ENCODE measurements at regions not wholly inside any gene's neighbourhood (a gene's known extent, or its start where the extent isn't known, plus 50 kb on each side); places are given as distances from the start of the nearest gene placed in this dataset.

DNA sequence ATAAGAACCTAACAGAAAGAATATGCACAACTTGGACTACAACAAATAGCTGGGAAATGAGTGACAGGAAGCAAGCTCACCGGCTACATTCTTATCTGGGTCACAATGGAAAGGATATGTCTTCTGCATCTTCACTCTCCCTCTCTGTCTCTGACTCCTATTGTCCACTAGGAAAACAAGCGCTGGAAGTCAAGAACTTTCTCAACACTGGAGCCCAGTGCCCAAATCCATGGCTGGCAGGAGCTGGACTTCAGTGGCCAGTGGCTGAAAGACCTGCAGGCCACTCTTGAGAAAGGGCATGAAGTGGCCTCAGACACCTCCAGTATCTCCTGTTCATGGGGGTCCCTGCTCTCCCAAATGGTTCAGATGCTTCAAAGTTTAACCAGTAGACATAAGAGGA is 62.0 kb downstream of the FAM50B start:
- Histone ChIP-seq H3K4me1 (ENCODE audit: control insufficient read depth in 1 of 2, insufficient read depth in 2 of 2, low read length in 2 of 2) (no peaks in the 10 kb centered on the region), H3K79me2 (ENCODE audit: insufficient read depth, low read length) (no peaks in the 10 kb centered on the region), H3K9ac (ENCODE audit: insufficient read depth, low read length, poor library complexity, severe bottlenecking) (no peak overlapping the region), H3K9me3 (replicated peaks in 1 of 2; ENCODE audit: control insufficient read depth in 1 of 2, insufficient read depth in 1 of 2, low read length in 2 of 2) (no peaks in the 10 kb centered on the region), H3K4me3 (replicated peaks in 1 of 3; ENCODE audit: low read depth in 2 of 3, low read length in 3 of 3) (no peak overlapping the region), H3K27ac (ENCODE audit: low read depth in 1 of 2, low read length in 2 of 2) (no peak overlapping the region), H3K27me3 (ENCODE audit: control insufficient read depth in 2 of 2, insufficient read depth in 2 of 2, low read length in 2 of 2) (no peaks in the 10 kb centered on the region), H2AFZ (ENCODE audit: insufficient read depth, low read depth, low read length, poor library complexity, severe bottlenecking) (no peak overlapping the region), H4K20me1 (ENCODE audit: insufficient read depth, low read length) (no peaks in the 10 kb centered on the region), H3K36me3 (replicated peaks in 1 of 2; ENCODE audit: control insufficient read depth in 1 of 2, insufficient read depth in 2 of 2, low read length in 2 of 2) (no peaks in the 10 kb centered on the region), H3K4me2 (replicated peaks; ENCODE audit: extremely low read depth, low read length, poor library complexity, severe bottlenecking) (no peak overlapping the region)
- Mint-ChIP-seq H3K9me3 (peaks cover 0 to 4% (median 0%) of the 10 kb centered on the region in 7 donors), H3K27me3 (ENCODE audit: low read depth in 3 of 3) (peaks cover 3 to 7% (median 7%) of the 10 kb centered on the region in 3 donors), H3K27ac (no peak overlapping the region), H3K4me1 (no peaks in the 10 kb centered on the region), H3K4me3 (no peak overlapping the region), H3K36me3 (no peaks in the 10 kb centered on the region)
- TF ChIP-seq CTCF (IDR thresholded peaks at IDR 0.05), result no peak
- WGBS (ENCODE audit: insufficient coverage), result no CpG with 5 or more reads among the region's 2 CpGs
- intact Hi-C loops (cut with micrococcal nuclease), result no loop called here
- no peak for DNase-seq

- no peak for TF ChIP-seq CTCF (IDR thresholded peaks at IDR 0.05)
- peak overlapping the region in 1 of 2 donors; percentile 8 for H3K4me3 Mint-ChIP-seq
- Histone ChIP-seq H2AFZ (ENCODE audit: insufficient read depth, low read depth, low read length, poor library complexity, severe bottlenecking) (no peak overlapping the region), H3K36me3 (replicated peaks in 1 of 2; ENCODE audit: control insufficient read depth in 1 of 2, insufficient read depth in 2 of 2, low read length in 2 of 2) (no peaks in the 10 kb centered on the region), H3K9ac (ENCODE audit: insufficient read depth, low read length, poor library complexity, severe bottlenecking) (no peak overlapping the region), H3K27me3 (ENCODE audit: control insufficient read depth in 2 of 2, insufficient read depth in 2 of 2, low read length in 2 of 2) (no peaks in the 10 kb centered on the region), H3K4me2 (replicated peaks; ENCODE audit: extremely low read depth, low read length, poor library complexity, severe bottlenecking) (no peak overlapping the region), H4K20me1 (ENCODE audit: insufficient read depth, low read length) (no peaks in the 10 kb centered on the region), H3K4me3 (replicated peaks in 1 of 3; ENCODE audit: low read depth in 2 of 3, low read length in 3 of 3) (no peak overlapping the region), H3K9me3 (replicated peaks in 1 of 2; ENCODE audit: control insufficient read depth in 1 of 2, insufficient read depth in 1 of 2, low read length in 2 of 2) (no peaks in the 10 kb centered on the region), H3K4me1 (ENCODE audit: control insufficient read depth in 1 of 2, insufficient read depth in 2 of 2, low read length in 2 of 2) (no peaks in the 10 kb centered on the region), H3K27ac (ENCODE audit: low read depth in 1 of 2, low read length in 2 of 2) (no peak overlapping the region), H3K79me2 (ENCODE audit: insufficient read depth, low read length) (no peaks in the 10 kb centered on the region)
- H3K27me3 Mint-ChIP-seq (ENCODE audit: low read depth in 3 of 3), result peaks cover 0 to 7% (median 6%) of the 10 kb centered on the region in 3 donors
- no peak overlapping the region for H3K27ac Mint-ChIP-seq
- H3K36me3 Mint-ChIP-seq, result no peaks in the 10 kb centered on the region
- WGBS (ENCODE audit: insufficient coverage), result 83% methylated on average over 3 of the region's 8 CpGs
- intact Hi-C loops (cut with micrococcal nuclease), result no loop called here
- H3K9me3 Mint-ChIP-seq, result peaks cover 0 to 4% (median 0%) of the 10 kb centered on the region in 7 donors
- H3K4me1 Mint-ChIP-seq, result no peaks in the 10 kb centered on the region
- no peak for DNase-seq
Measured at GRCh38 chr6:3911614-3912336, 62.6 kb downstream of the FAM50B start.
